IMR-90 (cell line): ENCODE measurements at regions not wholly inside any gene's neighbourhood (a gene's known extent, or its start where the extent isn't known, plus 50 kb on each side); places are given as distances from the start of the nearest gene placed in this dataset.

Source experiments
- ATAC-seq: fragments of 200-7000 bp; cut with Tn5 transposase; 2 replicates; pipeline ENCODE4 v1.9.1; 2020; ENCODE audit warnings: low read depth, mild to moderate bottlenecking, moderate library complexity
- BruUV-seq: library from RNA; stranded (reverse); fragments of 400-500 nt; replicated peaks from 2 replicates; lab custom pipeline; 2021; lab: Mats Ljungman, UMichigan
- CTCF ChIA-PET: fragments of 300-600 bp; formaldehyde crosslinking; extraction: SDS; loops from one replicate; lab custom pipeline; 2021; ENCODE audit warnings: antibody characterized with exemption; lab: Yijun Ruan, JAX
- POLR2A ChIA-PET: fragments of 300-600 bp; sonication (Branson Sonifier 250); formaldehyde crosslinking; loops from one replicate; lab custom pipeline; 2022; ENCODE audit warnings: antibody characterized with exemption; ENCODE audit not compliant: unreplicated experiment; lab: Charles Lee
- DNase-seq: peaks from one replicate; pipeline ENCODE4 v3.0.0; 2013
- H2AFZ ChIP-seq: replicated peaks from 2 replicates; pipeline ENCODE3; 2013; ENCODE audit warnings: low read length, mild to moderate bottlenecking; ENCODE audit not compliant: poor library complexity
- H2AK5ac ChIP-seq: 2 replicates; pipeline ENCODE4 v1.6.1; 2013; ENCODE audit warnings: low read depth, low read length, inconsistent platforms
- H2AK9ac ChIP-seq: replicated peaks from 2 replicates; pipeline ENCODE3; 2013; ENCODE audit warnings: mild to moderate bottlenecking, low read depth, low read length, moderate library complexity; ENCODE audit not compliant: poor library complexity
- H2BK120ac ChIP-seq: 2 replicates; pipeline ENCODE4 v1.6.1; 2013; ENCODE audit warnings: low read depth, low read length, inconsistent platforms
- H2BK15ac ChIP-seq: 3 replicates; pipeline ENCODE4 v1.6.1; 2013; ENCODE audit warnings: low read depth, low read length, inconsistent platforms
- H2BK20ac ChIP-seq: 2 replicates; pipeline ENCODE4 v1.6.1; 2013; ENCODE audit warnings: low read depth, mild to moderate bottlenecking, inconsistent platforms, low read length, moderate library complexity
- H2BK5ac ChIP-seq: 2 replicates; pipeline ENCODE4 v1.6.1; 2013; ENCODE audit warnings: mild to moderate bottlenecking, low read depth, low read length, inconsistent platforms; ENCODE audit not compliant: poor library complexity, severe bottlenecking
- H3K14ac ChIP-seq: replicated peaks from 2 replicates; pipeline ENCODE4 v1.6.1; 2013; ENCODE audit warnings: low read depth, low read length, inconsistent platforms
- H3K18ac ChIP-seq: 2 replicates; pipeline ENCODE4 v1.6.1; 2013; ENCODE audit warnings: low read depth, low read length, control low read depth
- H3K23ac ChIP-seq: 2 replicates; pipeline ENCODE4 v1.6.1; 2013; ENCODE audit warnings: low read depth, low read length, inconsistent platforms
- H3K27ac ChIP-seq: 2 replicates; pipeline ENCODE4 v1.5.1; 2013; ENCODE audit warnings: mild to moderate bottlenecking, control low read depth, low read length; ENCODE audit not compliant: insufficient read depth
- H3K27me3 ChIP-seq: 2 replicates; pipeline ENCODE4 v1.6.1; 2013; ENCODE audit warnings: low read length; ENCODE audit not compliant: control insufficient read depth, insufficient read depth
- H3K36me3 ChIP-seq: 2 replicates; pipeline ENCODE4 v1.6.1; 2013; ENCODE audit warnings: low read length, mixed read lengths; ENCODE audit not compliant: control insufficient read depth, insufficient read depth
- H3K4ac ChIP-seq: 2 replicates; pipeline ENCODE4 v1.6.1; 2013; ENCODE audit warnings: low read depth, low read length, inconsistent platforms
- H3K4me1 ChIP-seq: 2 replicates; pipeline ENCODE4 v1.6.1; 2013; ENCODE audit warnings: low read length, mixed read lengths; ENCODE audit not compliant: control insufficient read depth, insufficient read depth
- H3K4me2 ChIP-seq: 2 replicates; pipeline ENCODE4 v1.6.1; 2013; ENCODE audit warnings: low read depth, mild to moderate bottlenecking, control low read depth, low read length, moderate library complexity
- H3K4me3 ChIP-seq: 2 replicates; pipeline ENCODE4 v1.5.1; 2013; ENCODE audit warnings: low read depth, mild to moderate bottlenecking, control low read depth, low read length, moderate library complexity; ENCODE audit not compliant: insufficient read depth
- H3K56ac ChIP-seq: 2 replicates; pipeline ENCODE4 v1.6.1; 2013; ENCODE audit warnings: low read length, inconsistent platforms; ENCODE audit not compliant: insufficient read depth; ENCODE audit errors: extremely low read depth
- H3K79me1 ChIP-seq, 2 experiments: 2 replicates each; pipeline ENCODE4 v1.6.1; 2013; ENCODE audit warnings: low read length in 2 of 2, inconsistent platforms in 1 of 2, low read depth in 1 of 2
- H3K9ac ChIP-seq: 2 replicates; pipeline ENCODE4 v1.6.1; 2013; ENCODE audit warnings: low read depth, low read length, control low read depth
- H3K9me1 ChIP-seq: 2 replicates; pipeline ENCODE4 v1.6.1; 2013; ENCODE audit warnings: low read length, inconsistent platforms; ENCODE audit not compliant: insufficient read depth
- H3K9me3 ChIP-seq: 2 replicates; pipeline ENCODE4 v1.6.1; 2013; ENCODE audit warnings: low read length; ENCODE audit not compliant: control insufficient read depth, insufficient read depth
- H4K20me1 ChIP-seq: 2 replicates; pipeline ENCODE4 v1.6.1; 2013; ENCODE audit warnings: low read length, inconsistent platforms; ENCODE audit not compliant: insufficient read depth
- H4K5ac ChIP-seq: 2 replicates; pipeline ENCODE4 v1.6.1; 2013; ENCODE audit warnings: mild to moderate bottlenecking, low read depth, low read length, control low read depth
- H4K8ac ChIP-seq, 2 experiments: 2 replicates each; pipeline ENCODE4 v1.6.1; 2013; ENCODE audit warnings: low read depth in 2 of 2, low read length in 2 of 2, control low read depth in 1 of 2, inconsistent platforms in 1 of 2
- H4K91ac ChIP-seq: 2 replicates; pipeline ENCODE4 v1.6.1; 2013; ENCODE audit warnings: low read depth, low read length, inconsistent platforms; ENCODE audit not compliant: insufficient read depth
- CEBPB ChIP-seq: IDR thresholded peaks from 2 replicates; pipeline ENCODE4 v1.6.1; 2012; ENCODE audit warnings: low read depth, low read length, improper control_type of control experiment
- MAFK ChIP-seq: IDR thresholded peaks from 2 replicates; pipeline ENCODE4 v1.6.1; 2012; ENCODE audit warnings: low read depth, low read length, improper control_type of control experiment
- MAZ ChIP-seq: IDR thresholded peaks from 2 replicates; pipeline ENCODE4 v1.6.1; 2012; ENCODE audit warnings: low read depth, mild to moderate bottlenecking, low read length, improper control_type of control experiment, moderate library complexity, borderline replicate concordance
- RAD21 ChIP-seq: IDR thresholded peaks from 2 replicates; pipeline ENCODE4 v1.6.1; 2012; ENCODE audit warnings: low read length, improper control_type of control experiment
- SMC3 ChIP-seq: fragments of 150-350 bp; IDR thresholded peaks from 2 replicates; pipeline ENCODE4 v1.6.1; 2016; ENCODE audit warnings: low read depth, mild to moderate bottlenecking, antibody characterized with exemption, low read length, moderate library complexity
- USF2 ChIP-seq: fragments of 150-350 bp; IDR thresholded peaks from 2 replicates; pipeline ENCODE4 v1.6.1; 2017; ENCODE audit warnings: mild to moderate bottlenecking, antibody characterized with exemption, low read length, low read depth
- WGBS, 2 experiments: methylation state at CpG; one replicate each; pipeline versions ENCODE4 v1.1.5 to v1.1.7; 2013; ENCODE audit warnings: missing lambda C conversion rate in 2 of 2; ENCODE audit not compliant: insufficient read length in 1 of 2; ENCODE audit errors: extremely low coverage in 2 of 2; 5-methylcytosine and 5-hydroxymethylcytosine counted together
- dilution Hi-C: fragments of 300-500 bp; cut with HindIII; formaldehyde crosslinking; loops from one replicate; pipeline ENCODE4 v1.14.3; 2018; ENCODE audit warnings: low sequenced_read_pairs; ENCODE audit not compliant: unreplicated experiment
- in situ Hi-C: fragments of 300-500 bp; cut with MboI; formaldehyde crosslinking; loops from 3 replicates; pipeline ENCODE4 v1.14.3; 2019; ENCODE audit warnings: low sequenced_read_pairs, inconsistent platforms, mixed read lengths
- intact Hi-C: fragments of 100-400 bp; cut with micrococcal nuclease; formaldehyde crosslinking; loops from 2 replicates; pipeline ENCODE4 v1.10.0; 2022
- TF ChIP-seq, protein P1 (sequence below): fragments of 150-350 bp; IDR thresholded peaks from 2 replicates; pipeline ENCODE4 v1.6.1; 2016; ENCODE audit warnings: low read depth, mild to moderate bottlenecking, low read length, moderate library complexity, borderline replicate concordance

DNA sequence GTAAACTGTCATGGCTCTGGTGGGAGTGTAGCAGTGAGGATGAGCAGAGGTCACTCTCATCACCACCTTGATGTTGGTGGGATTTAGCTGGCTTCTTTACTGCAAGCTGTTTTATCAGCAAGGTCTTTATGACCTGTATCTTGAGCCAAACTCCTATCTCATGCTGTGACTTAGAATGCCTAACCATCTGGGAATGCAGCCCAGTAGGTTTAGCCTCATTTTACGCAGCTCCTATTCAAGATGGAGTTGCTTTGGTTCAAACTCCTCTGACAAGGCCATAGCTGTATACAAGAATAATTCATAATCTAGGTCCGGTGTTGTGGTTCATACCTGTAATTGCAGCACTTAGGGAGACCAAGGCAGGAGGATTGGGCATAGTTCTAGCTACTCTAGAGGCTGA, 85.1 kb downstream of the ARRDC3 start:
- dilution Hi-C loops (no loop called here), intact Hi-C loops (no loop called here), in situ Hi-C loops (no loop called here)
- BruUV-seq: no TSS peak
- Histone ChIP-seq H4K91ac (peak overlapping the region; percentile 14; the same call in 1 of the 2 replicates), H2BK5ac (no peak overlapping the region), H3K14ac (no peak overlapping the region), H2BK120ac (no peak overlapping the region), H3K4me1 (peaks cover 3% of the 10 kb centered on the region), H2AK9ac (no peak overlapping the region), H4K8ac (no peak overlapping the region), H2AK5ac (no peak overlapping the region), H2BK15ac (0 out of 3 replicates have a peak overlapping the region, but pooled peaks have one; percentile 52), H3K36me3 (no peaks in the 10 kb centered on the region), H3K27me3 (no peaks in the 10 kb centered on the region), H4K5ac (no peak overlapping the region), H3K9me3 (no peaks in the 10 kb centered on the region), H3K23ac (no peak overlapping the region), H4K20me1 (no peaks in the 10 kb centered on the region), H3K79me1 (no peaks in the 10 kb centered on the region), H3K9ac (no peak overlapping the region), H3K56ac (no peak overlapping the region), H3K4ac (no peak overlapping the region), H3K18ac (no peak overlapping the region), H2BK20ac (no peak overlapping the region), H3K9me1 (0 out of 2 replicates have a peak, but pooled peaks cover 5% of the 10 kb centered on the region), H2AFZ (no peak overlapping the region), H3K4me2 (no peak overlapping the region), H3K27ac (no peak overlapping the region), H3K4me3 (no peak overlapping the region)
- POLR2A ChIA-PET: no interaction called here
- TF ChIP-seq MAZ (no peak), SMC3 (no peak), USF2 (no peak), RAD21 (no peak), CEBPB (no peak), MAFK (no peak)
- TF ChIP-seq, protein P1, sequence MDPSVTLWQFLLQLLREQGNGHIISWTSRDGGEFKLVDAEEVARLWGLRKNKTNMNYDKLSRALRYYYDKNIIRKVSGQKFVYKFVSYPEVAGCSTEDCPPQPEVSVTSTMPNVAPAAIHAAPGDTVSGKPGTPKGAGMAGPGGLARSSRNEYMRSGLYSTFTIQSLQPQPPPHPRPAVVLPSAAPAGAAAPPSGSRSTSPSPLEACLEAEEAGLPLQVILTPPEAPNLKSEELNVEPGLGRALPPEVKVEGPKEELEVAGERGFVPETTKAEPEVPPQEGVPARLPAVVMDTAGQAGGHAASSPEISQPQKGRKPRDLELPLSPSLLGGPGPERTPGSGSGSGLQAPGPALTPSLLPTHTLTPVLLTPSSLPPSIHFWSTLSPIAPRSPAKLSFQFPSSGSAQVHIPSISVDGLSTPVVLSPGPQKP: no peak
- ATAC-seq (no peak), DNase-seq (no peak)
- no CpG with 5 or more reads among the region's 2 CpGs for WGBS, 2 experiments
- CTCF ChIA-PET: no interaction called here
